Esophagus muscularis mucosa (tissue), 3 donors: ENCODE measurements at regions not wholly inside any gene's neighbourhood (a gene's known extent, or its start where the extent isn't known, plus 50 kb on each side); places are given as distances from the start of the nearest gene placed in this dataset.

Experiments
- CTCF ChIP-seq, 3 experiments: fragments of 200-600 bp in 2 of 3; fragments of 450-650 bp in 1 of 3; sonication (generic) in 2 of 3; IDR thresholded peaks; one replicate each; pipeline ENCODE4 v1.5.1; 2017 to 2019; ENCODE audit warnings: antibody characterized with exemption in 3 of 3, mild to moderate bottlenecking in 2 of 3, moderate library complexity in 1 of 3
- POLR2A ChIP-seq: fragments of 450-650 bp; IDR thresholded peaks from one replicate; pipeline ENCODE4 v1.6.1; 2017; ENCODE audit warnings: antibody characterized with exemption, moderate library complexity, mild to moderate bottlenecking, low read depth

GRCh38 chr20:5260889-5261288 lies 55.9 kb downstream of the PROKR2 start:
- TF ChIP-seq CTCF (IDR thresholded peaks at IDR 0.05) = no peak
- TF ChIP-seq POLR2A = no peak
